VCaP (cell line): ENCODE measurements at regions not wholly inside any gene's neighbourhood (a gene's known extent, or its start where the extent isn't known, plus 50 kb on each side); places are given as distances from the start of the nearest gene placed in this dataset.
"Not testable (repeated sequence)": the region's sequence is repeated elsewhere in the genome, so short reads cannot be mapped to it uniquely, and the experiment has no call there.

ENCODE experiments used
- H3K27ac ChIP-seq: fragments of 450-650 bp; 2 replicates; pipeline ENCODE4 v1.5.1; 2017
- CTCF ChIP-seq: fragments of 450-650 bp; conservative IDR thresholded peaks from 2 replicates; pipeline ENCODE4 v1.5.1; 2017; ENCODE audit warnings: mild to moderate bottlenecking, moderate library complexity

GRCh38 chr18:79589601-79590091 lies 90.0 kb upstream of the CTDP1 start:
- no peak overlapping the region for H3K27ac ChIP-seq
- no peak for TF ChIP-seq CTCF

- TF ChIP-seq CTCF, result no peak
- no peak overlapping the region for H3K27ac ChIP-seq
These were observed 89.2 kb upstream of the CTDP1 start for GRCh38 chr18:79590191-79591031.

- TF ChIP-seq CTCF, result no peak
These were observed 88.6 kb upstream of the CTDP1 start for GRCh38 chr18:79591032-79591308.

GRCh38 chr18:79592684-79593083 lies 86.9 kb upstream of the CTDP1 start:
- not testable (repeated sequence) for H3K27ac ChIP-seq

More at GRCh38 chr18:79591032-79591308, 88.6 kb upstream of the CTDP1 start:
- no peak overlapping the region for H3K27ac ChIP-seq

GRCh38 chr18:79595876-79596374 lies 83.7 kb upstream of the CTDP1 start:
- no peak for TF ChIP-seq CTCF
- H3K27ac ChIP-seq, result no peak overlapping the region

GRCh38 chr18:79596446-79597175 lies 83.0 kb upstream of the CTDP1 start:
- TF ChIP-seq CTCF, result no peak
- H3K27ac ChIP-seq, result no peak overlapping the region

- no peak overlapping the region for H3K27ac ChIP-seq
- TF ChIP-seq CTCF, result no peak
These were observed 82.3 kb upstream of the CTDP1 start for GRCh38 chr18:79597176-79597830.
